GM23248 (cell line): ENCODE measurements at regions not wholly inside any gene's neighbourhood (a gene's known extent, or its start where the extent isn't known, plus 50 kb on each side); places are given as distances from the start of the nearest gene placed in this dataset.

ENCODE experiments used
- EZH2 ChIP-seq: fragments of 200-600 bp; sonication (generic); IDR thresholded peaks from 2 replicates; pipeline ENCODE4 v1.6.1; 2018; ENCODE audit warnings: antibody characterized with exemption, mild to moderate bottlenecking; ENCODE audit not compliant: insufficient read depth, poor library complexity, severe bottlenecking
- EZH2phosphoT487 ChIP-seq: fragments of 200-600 bp; sonication (generic); IDR thresholded peaks from 2 replicates; pipeline ENCODE4 v1.6.1; 2018; ENCODE audit warnings: antibody characterized with exemption, moderate library complexity, mild to moderate bottlenecking, low read depth; ENCODE audit not compliant: insufficient read depth

DNA sequence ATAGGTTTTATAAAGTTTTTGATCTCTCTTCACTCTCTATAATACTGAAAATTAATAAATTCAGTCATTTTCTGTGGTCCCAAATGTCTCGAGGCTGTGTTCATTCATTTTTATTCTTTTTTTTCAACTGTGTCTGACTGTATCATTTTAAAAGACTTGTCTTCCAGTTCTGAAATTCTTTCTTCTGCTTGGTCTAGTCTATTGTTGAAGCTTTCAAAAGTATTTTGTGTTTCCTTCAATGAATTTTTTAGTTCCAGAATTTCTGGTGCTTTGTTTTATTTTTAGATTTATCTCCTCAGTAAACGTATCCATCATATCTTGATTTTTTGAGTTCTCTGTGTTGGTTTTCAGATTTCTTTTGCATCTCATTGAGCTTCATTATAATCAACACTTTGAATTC, 161.0 kb upstream of the CHRM3 start:
- TF ChIP-seq EZH2 = no peak
- no peak for TF ChIP-seq EZH2phosphoT487
